T-cell (primary cell): ENCODE measurements at regions not wholly inside any gene's neighbourhood (a gene's known extent, or its start where the extent isn't known, plus 50 kb on each side); places are given as distances from the start of the nearest gene placed in this dataset.
A peak's percentile ranks its signal among the peaks of the same experiment; 100 is the strongest.

Experiments
- ATAC-seq, 4 experiments: fragments of 200-7000 bp in 3 of 4; fragments of 150-1000 bp in 1 of 4; cut with Tn5 transposase; replicated peaks in 1 of 4; 1 replicate in 3 of 4; 2 replicates in 1 of 4; pipeline ENCODE4 v1.10.0; 2021; ENCODE audit warnings: moderate library complexity in 3 of 4, mild to moderate bottlenecking in 2 of 4, moderate number of reproducible peaks in 1 of 4
- CTCF ChIA-PET, 2 donors: fragments of 300-600 bp; sonication (Branson Sonifier 250); formaldehyde crosslinking; loops; one replicate each; lab custom pipeline; 2022; ENCODE audit warnings: antibody characterized with exemption in 2 of 2; lab: Charles Lee
- POLR2A ChIA-PET, 2 donors: fragments of 300-600 bp; sonication (Branson Sonifier 250); formaldehyde crosslinking; loops; one replicate each; lab custom pipeline; 2022; ENCODE audit warnings: antibody characterized with exemption in 2 of 2; lab: Charles Lee
- DNase-seq, 35 experiments: peaks; one replicate each; pipeline versions ENCODE4 v3.0.0 to v3.0.0-alpha.2; 2013 to 2023
- H3K27ac ChIP-seq: one replicate; pipeline ENCODE4 v1.5.1; 2013; ENCODE audit warnings: low read length
- H3K27me3 ChIP-seq, 2 experiments: replicated peaks in 1 of 2; 1 replicate in 1 of 2; 2 replicates in 1 of 2; pipeline versions ENCODE4 v1.6.1 to v1.7.0; 2013; ENCODE audit warnings: low read length in 1 of 2, mixed read lengths in 1 of 2; ENCODE audit not compliant: control insufficient read depth in 2 of 2, insufficient read depth in 2 of 2; ENCODE audit errors: extremely low read depth in 1 of 2
- H3K36me3 ChIP-seq, 2 donors: 1 replicate in 1 of 2; 2 replicates in 1 of 2; pipeline versions ENCODE4 v1.6.1 to v1.7.0; 2013; ENCODE audit warnings: low read length in 1 of 2; ENCODE audit not compliant: control insufficient read depth in 2 of 2, insufficient read depth in 1 of 2; ENCODE audit errors: extremely low read depth in 1 of 2
- H3K4me1 ChIP-seq, 2 experiments: 1 replicate in 1 of 2; 2 replicates in 1 of 2; pipeline versions ENCODE4 v1.6.1 to v1.7.0; 2013; ENCODE audit warnings: low read length in 2 of 2, mixed read lengths in 1 of 2; ENCODE audit not compliant: insufficient read depth in 2 of 2, control insufficient read depth in 1 of 2; ENCODE audit errors: extremely low read depth in 1 of 2
- H3K4me3 ChIP-seq, 2 donors: 1 replicate in 1 of 2; 2 replicates in 1 of 2; pipeline versions ENCODE4 v1.5.1 to v1.7.0; 2013; ENCODE audit warnings: mild to moderate bottlenecking in 2 of 2, low read length in 1 of 2, moderate library complexity in 1 of 2; ENCODE audit not compliant: control insufficient read depth in 1 of 2; ENCODE audit errors: extremely low read depth in 1 of 2
- H3K9me3 ChIP-seq: 2 replicates; pipeline ENCODE4 v1.7.0; 2013
- H3K27ac Mint-ChIP-seq, 2 donors: one replicate each; pipeline ENCODE4 v1.8.0; 2020 to 2021; ENCODE audit warnings: mild to moderate bottlenecking in 2 of 2, mixed read lengths in 2 of 2
- H3K27me3 Mint-ChIP-seq, 2 donors: one replicate each; pipeline ENCODE4 v1.8.0; 2021 to 2022; ENCODE audit warnings: mixed read lengths in 2 of 2
- H3K36me3 Mint-ChIP-seq: one replicate; pipeline ENCODE4 v1.8.0; 2021; ENCODE audit warnings: mixed read lengths
- H3K4me1 Mint-ChIP-seq, 3 donors: one replicate each; pipeline ENCODE4 v1.8.0; 2020 to 2022; ENCODE audit warnings: mixed read lengths in 3 of 3, mild to moderate bottlenecking in 1 of 3
- H3K4me3 Mint-ChIP-seq, 3 donors: one replicate each; pipeline ENCODE4 v1.8.0; 2020 to 2022; ENCODE audit warnings: mild to moderate bottlenecking in 3 of 3, mixed read lengths in 3 of 3, moderate library complexity in 3 of 3
- H3K9me3 Mint-ChIP-seq, 3 donors: one replicate each; pipeline ENCODE4 v1.8.0; 2020 to 2022; ENCODE audit warnings: mixed read lengths in 3 of 3
- WGBS: methylation state at CpG from one replicate; pipeline ENCODE4 v1.1.5; 2013; ENCODE audit warnings: missing lambda C conversion rate; ENCODE audit not compliant: insufficient coverage; 5-methylcytosine and 5-hydroxymethylcytosine counted together

GRCh38 chr1:234989019-234989418 is 139.6 kb downstream of the TOMM20 start:
- Histone ChIP-seq H3K27ac (no peak overlapping the region), H3K27me3 (no peaks in the 10 kb centered on the region), H3K9me3 (no peaks in the 10 kb centered on the region), H3K4me3 (no peak overlapping the region), H3K36me3 (no peaks in the 10 kb centered on the region), H3K4me1 (peaks cover 2 to 30% of the 10 kb centered on the region in 2 experiments)
- ATAC-seq (peak in 1 of 4 experiments; percentile 27), DNase-seq (no peak)
- no peaks in the 10 kb centered on the region for H3K27me3 Mint-ChIP-seq
- H3K4me1 Mint-ChIP-seq, result peaks cover 31 to 45% (median 37%) of the 10 kb centered on the region in 3 donors
- POLR2A ChIA-PET, result interaction anchor here in 1 of 2 donors (0.6 kb wide), 1 partner anchor 22 kb away, joined by 3 read pairs; no protein-coding TSS in a partner anchor
- no peaks in the 10 kb centered on the region for H3K9me3 Mint-ChIP-seq
- CTCF ChIA-PET, result no interaction called here
- no peak overlapping the region for H3K27ac Mint-ChIP-seq
- WGBS, result 58% methylated on average over 2 of the region's 6 CpGs
- no peaks in the 10 kb centered on the region for H3K36me3 Mint-ChIP-seq
- no peak overlapping the region for H3K4me3 Mint-ChIP-seq

GRCh38 chr1:234988536-234988935 is 140.1 kb downstream of the TOMM20 start:
- Mint-ChIP-seq H3K36me3 (no peaks in the 10 kb centered on the region), H3K27me3 (no peaks in the 10 kb centered on the region), H3K27ac (peak overlapping the region in 1 of 2 donors; percentile 8), H3K9me3 (peaks cover 0 to 4% (median 0%) of the 10 kb centered on the region in 3 donors), H3K4me1 (peaks cover 31 to 50% (median 41%) of the 10 kb centered on the region in 3 donors), H3K4me3 (no peak overlapping the region)
- Histone ChIP-seq H3K4me3 (no peak overlapping the region), H3K36me3 (no peaks in the 10 kb centered on the region), H3K27ac (no peak overlapping the region), H3K27me3 (no peaks in the 10 kb centered on the region), H3K4me1 (peaks cover 2 to 31% of the 10 kb centered on the region in 2 experiments), H3K9me3 (no peaks in the 10 kb centered on the region)
- ATAC-seq, result no peak
- 86% methylated on average over 2 of the region's 4 CpGs for WGBS
- ChIA-PET POLR2A (no interaction called here), CTCF (no interaction called here)
- DNase-seq, result no peak

GRCh38 chr1:234988155-234988517 is 140.5 kb downstream of the TOMM20 start:
- Mint-ChIP-seq H3K9me3 (peaks cover 0 to 4% (median 0%) of the 10 kb centered on the region in 3 donors), H3K27me3 (no peaks in the 10 kb centered on the region), H3K27ac (peak overlapping the region; percentile 8 to 76), H3K4me1 (peaks cover 31 to 53% (median 41%) of the 10 kb centered on the region in 3 donors), H3K36me3 (no peaks in the 10 kb centered on the region), H3K4me3 (peak overlapping the region in 1 of 3 donors; percentile 43)
- Histone ChIP-seq H3K27me3 (no peaks in the 10 kb centered on the region), H3K4me3 (no peak overlapping the region), H3K27ac (no peak overlapping the region), H3K36me3 (no peaks in the 10 kb centered on the region), H3K4me1 (peaks cover 2 to 31% of the 10 kb centered on the region in 2 experiments), H3K9me3 (no peaks in the 10 kb centered on the region)
- no CpG with 5 or more reads among the region's 2 CpGs for WGBS
- ChIA-PET POLR2A (no interaction called here), CTCF (no interaction called here)
- ATAC-seq (no peak), DNase-seq (no peak)

GRCh38 chr1:234987415-234988154 is 141.1 kb downstream of the TOMM20 start:
- Histone ChIP-seq H3K4me1 (peaks cover 2 to 31% of the 10 kb centered on the region in 2 experiments), H3K9me3 (no peaks in the 10 kb centered on the region), H3K27me3 (no peaks in the 10 kb centered on the region), H3K27ac (no peak overlapping the region), H3K36me3 (no peaks in the 10 kb centered on the region), H3K4me3 (no peak overlapping the region)
- CTCF ChIA-PET, result no interaction called here
- Mint-ChIP-seq H3K4me1 (peaks cover 31 to 53% (median 41%) of the 10 kb centered on the region in 3 donors), H3K27ac (peak overlapping the region; percentile 74 to 76), H3K27me3 (no peaks in the 10 kb centered on the region), H3K9me3 (peaks cover 0 to 4% (median 0%) of the 10 kb centered on the region in 3 donors), H3K4me3 (peak overlapping the region; percentile 4 to 43 (median 25)), H3K36me3 (no peaks in the 10 kb centered on the region)
- WGBS, result 72% methylated on average over 9 of the region's 14 CpGs
- DNase-seq (peak in 1 of 35 experiments; percentile 37), ATAC-seq (peak in 2 of 4 experiments; percentile 33 to 59)
- POLR2A ChIA-PET, result no interaction called here

GRCh38 chr1:234986750-234987414 is 141.8 kb downstream of the TOMM20 start:
- no peaks in the 10 kb centered on the region for H3K27me3 Mint-ChIP-seq
- POLR2A ChIA-PET, result interaction anchor here in 1 of 2 donors (0.7 kb wide), 1 partner anchor 109 kb away, joined by 4 read pairs; no protein-coding TSS in a partner anchor
- Histone ChIP-seq H3K4me1 (peaks cover 2 to 31% of the 10 kb centered on the region in 2 experiments), H3K36me3 (no peaks in the 10 kb centered on the region), H3K27ac (no peak overlapping the region), H3K9me3 (no peaks in the 10 kb centered on the region), H3K4me3 (no peak overlapping the region), H3K27me3 (no peaks in the 10 kb centered on the region)
- peaks cover 0 to 4% (median 0%) of the 10 kb centered on the region in 3 donors for H3K9me3 Mint-ChIP-seq
- peak overlapping the region in 1 of 3 donors; percentile 43 for H3K4me3 Mint-ChIP-seq
- DNase-seq (no peak), ATAC-seq (no peak)
- 65% methylated on average over 7 of the region's 9 CpGs for WGBS
- CTCF ChIA-PET, result no interaction called here
- peak overlapping the region; percentile 74 to 76 for H3K27ac Mint-ChIP-seq
- H3K4me1 Mint-ChIP-seq, result peaks cover 31 to 53% (median 41%) of the 10 kb centered on the region in 3 donors
- no peaks in the 10 kb centered on the region for H3K36me3 Mint-ChIP-seq

- CTCF ChIA-PET, result no interaction called here
- H3K4me1 Mint-ChIP-seq, result peaks cover 31 to 58% (median 44%) of the 10 kb centered on the region in 3 donors
- Histone ChIP-seq H3K36me3 (no peaks in the 10 kb centered on the region), H3K4me3 (no peak overlapping the region), H3K27ac (no peak overlapping the region), H3K27me3 (no peaks in the 10 kb centered on the region), H3K9me3 (no peaks in the 10 kb centered on the region), H3K4me1 (peaks cover 2 to 35% of the 10 kb centered on the region in 2 experiments)
- POLR2A ChIA-PET, result no interaction called here
- DNase-seq, result no peak
- H3K9me3 Mint-ChIP-seq, result peaks cover 0 to 4% (median 0%) of the 10 kb centered on the region in 3 donors
- H3K27me3 Mint-ChIP-seq, result no peaks in the 10 kb centered on the region
- WGBS, result 97% methylated on average over 3 of the region's 10 CpGs
- H3K4me3 Mint-ChIP-seq, result no peak overlapping the region
- no peak for ATAC-seq
- no peaks in the 10 kb centered on the region for H3K36me3 Mint-ChIP-seq
- no peak overlapping the region for H3K27ac Mint-ChIP-seq
Measured at GRCh38 chr1:234985516-234986294, 142.9 kb downstream of the TOMM20 start.
